KMS-11 (cell line): ENCODE measurements at regions not wholly inside any gene's neighbourhood (a gene's known extent, or its start where the extent isn't known, plus 50 kb on each side); places are given as distances from the start of the nearest gene placed in this dataset.

Source experiments
- H2AFZ ChIP-seq: fragments of 200-600 bp; sonication (generic); 2 replicates; pipeline ENCODE4 v1.6.1; 2016; ENCODE audit warnings: antibody characterized with exemption, mixed run types, low read depth
- H3K27ac ChIP-seq: fragments of 200-600 bp; sonication (generic); 2 replicates; pipeline ENCODE4 v1.6.1; 2016; ENCODE audit warnings: mild to moderate bottlenecking, mixed run types
- H3K27me3 ChIP-seq: fragments of 200-600 bp; sonication (generic); 2 replicates; pipeline ENCODE4 v1.6.1; 2017; ENCODE audit warnings: mild to moderate bottlenecking, low read depth, mixed run types, moderate library complexity; ENCODE audit not compliant: insufficient read depth
- H3K36me3 ChIP-seq: fragments of 200-600 bp; sonication (generic); 2 replicates; pipeline ENCODE4 v1.6.1; 2017; ENCODE audit warnings: mild to moderate bottlenecking, mixed run types; ENCODE audit not compliant: insufficient read depth
- H3K4me1 ChIP-seq: fragments of 200-600 bp; sonication (generic); 2 replicates; pipeline ENCODE4 v1.6.1; 2016; ENCODE audit warnings: mild to moderate bottlenecking, low read depth, mixed run types; ENCODE audit not compliant: poor library complexity, severe bottlenecking
- H3K4me2 ChIP-seq: fragments of 200-600 bp; sonication (generic); 2 replicates; pipeline ENCODE4 v1.7.0; 2016; ENCODE audit warnings: mild to moderate bottlenecking, mixed run types
- H3K4me3 ChIP-seq: fragments of 200-600 bp; sonication (generic); IDR thresholded peaks from 2 replicates; pipeline ENCODE4 v1.6.1; 2017; ENCODE audit warnings: low read depth, low read length, mixed read lengths; ENCODE audit not compliant: insufficient read depth
- H3K79me2 ChIP-seq: fragments of 200-600 bp; sonication (generic); 2 replicates; pipeline ENCODE4 v1.6.1; 2016; ENCODE audit warnings: low read depth, mixed run types; ENCODE audit not compliant: insufficient read depth
- H3K9ac ChIP-seq: fragments of 200-600 bp; sonication (generic); 2 replicates; pipeline ENCODE4 v1.6.1; 2016; ENCODE audit warnings: mild to moderate bottlenecking, mixed run types
- H4K20me1 ChIP-seq: fragments of 200-600 bp; sonication (generic); 2 replicates; pipeline ENCODE4 v1.6.1; 2016; ENCODE audit warnings: mild to moderate bottlenecking, mixed run types; ENCODE audit not compliant: insufficient read depth
- TF ChIP-seq, protein P1 (sequence below): fragments of 200-600 bp; sonication (generic); conservative IDR thresholded peaks from 2 replicates; pipeline ENCODE4 v1.6.1; 2017; ENCODE audit warnings: low read depth, mild to moderate bottlenecking, antibody characterized with exemption, low read length, moderate library complexity, mixed read lengths

DNA sequence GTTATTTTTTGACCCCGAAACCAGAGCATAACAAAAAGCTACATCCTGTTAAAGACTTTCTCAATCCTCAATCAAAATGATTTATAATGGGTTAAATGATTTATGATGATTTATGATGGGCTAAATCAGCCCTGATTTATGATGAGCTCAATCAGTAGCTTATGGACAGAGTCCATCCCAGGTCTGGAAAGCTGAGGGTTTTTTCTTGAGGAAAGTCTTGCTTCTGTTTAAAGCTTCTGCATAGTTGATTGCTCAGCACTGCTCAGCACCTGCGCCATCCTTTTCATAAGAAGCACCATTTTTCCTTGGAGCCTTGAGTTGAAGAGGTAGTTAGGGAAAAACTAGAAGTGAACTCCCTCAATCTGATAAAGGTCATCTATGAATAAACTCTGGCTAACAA lies 356.8 kb downstream of the CYRIA start:
- H3K4me3 ChIP-seq: no peak overlapping the region
- H3K9ac ChIP-seq: no peak overlapping the region
- H3K4me2 ChIP-seq: no peak overlapping the region
- H3K4me1 ChIP-seq: no peaks in the 10 kb centered on the region
- no peak overlapping the region for H2AFZ ChIP-seq
- no peaks in the 10 kb centered on the region for H4K20me1 ChIP-seq
- TF ChIP-seq, protein P1, sequence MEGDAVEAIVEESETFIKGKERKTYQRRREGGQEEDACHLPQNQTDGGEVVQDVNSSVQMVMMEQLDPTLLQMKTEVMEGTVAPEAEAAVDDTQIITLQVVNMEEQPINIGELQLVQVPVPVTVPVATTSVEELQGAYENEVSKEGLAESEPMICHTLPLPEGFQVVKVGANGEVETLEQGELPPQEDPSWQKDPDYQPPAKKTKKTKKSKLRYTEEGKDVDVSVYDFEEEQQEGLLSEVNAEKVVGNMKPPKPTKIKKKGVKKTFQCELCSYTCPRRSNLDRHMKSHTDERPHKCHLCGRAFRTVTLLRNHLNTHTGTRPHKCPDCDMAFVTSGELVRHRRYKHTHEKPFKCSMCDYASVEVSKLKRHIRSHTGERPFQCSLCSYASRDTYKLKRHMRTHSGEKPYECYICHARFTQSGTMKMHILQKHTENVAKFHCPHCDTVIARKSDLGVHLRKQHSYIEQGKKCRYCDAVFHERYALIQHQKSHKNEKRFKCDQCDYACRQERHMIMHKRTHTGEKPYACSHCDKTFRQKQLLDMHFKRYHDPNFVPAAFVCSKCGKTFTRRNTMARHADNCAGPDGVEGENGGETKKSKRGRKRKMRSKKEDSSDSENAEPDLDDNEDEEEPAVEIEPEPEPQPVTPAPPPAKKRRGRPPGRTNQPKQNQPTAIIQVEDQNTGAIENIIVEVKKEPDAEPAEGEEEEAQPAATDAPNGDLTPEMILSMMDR: no peak
- no peaks in the 10 kb centered on the region for H3K36me3 ChIP-seq
- H3K79me2 ChIP-seq: no peaks in the 10 kb centered on the region
- H3K27ac ChIP-seq: no peak overlapping the region
- no peaks in the 10 kb centered on the region for H3K27me3 ChIP-seq

- H3K9ac ChIP-seq: no peak overlapping the region
- H3K4me1 ChIP-seq: no peaks in the 10 kb centered on the region
- no peak overlapping the region for H3K27ac ChIP-seq
- no peak overlapping the region for H2AFZ ChIP-seq
- H3K4me2 ChIP-seq: no peak overlapping the region
- no peak overlapping the region for H3K4me3 ChIP-seq
- no peaks in the 10 kb centered on the region for H4K20me1 ChIP-seq
- no peaks in the 10 kb centered on the region for H3K36me3 ChIP-seq
- H3K27me3 ChIP-seq: no peaks in the 10 kb centered on the region
- no peaks in the 10 kb centered on the region for H3K79me2 ChIP-seq
- TF ChIP-seq, protein P1: no peak
Observed at GRCh38 chr2:16304876-16305590, 360.6 kb downstream of the CYRIA start.

DNA sequence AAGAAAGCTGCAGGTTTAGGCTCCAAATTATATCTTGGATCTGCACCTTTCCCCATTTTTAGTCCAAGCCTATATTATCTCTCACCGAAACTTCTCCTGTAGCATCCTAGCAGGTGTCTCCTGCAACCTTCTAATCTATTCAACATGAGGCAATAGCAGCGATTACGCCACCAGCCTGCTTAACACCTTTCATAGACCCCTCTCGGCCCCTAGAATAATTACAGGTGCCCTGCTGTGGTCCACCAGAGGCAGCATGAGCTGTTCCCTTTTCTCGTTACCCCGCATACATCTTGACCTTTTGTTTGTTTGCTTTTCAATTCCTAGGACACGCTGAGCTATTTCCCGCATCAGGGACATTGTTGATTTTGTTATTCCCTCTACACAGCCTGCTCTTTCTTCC lies 361.9 kb downstream of the CYRIA start:
- H3K4me3 ChIP-seq: no peak overlapping the region
- H3K9ac ChIP-seq: no peak overlapping the region
- H2AFZ ChIP-seq: no peak overlapping the region
- no peaks in the 10 kb centered on the region for H3K4me1 ChIP-seq
- H3K36me3 ChIP-seq: no peaks in the 10 kb centered on the region
- no peak overlapping the region for H3K27ac ChIP-seq
- H4K20me1 ChIP-seq: no peaks in the 10 kb centered on the region
- H3K4me2 ChIP-seq: no peak overlapping the region
- no peaks in the 10 kb centered on the region for H3K79me2 ChIP-seq
- no peaks in the 10 kb centered on the region for H3K27me3 ChIP-seq
- TF ChIP-seq, protein P1: no peak

GRCh38 chr2:16303273-16303577 lies 362.4 kb downstream of the CYRIA start:
- TF ChIP-seq, protein P1: no peak
- Histone ChIP-seq H3K79me2 (no peaks in the 10 kb centered on the region), H3K4me2 (no peak overlapping the region), H3K4me3 (no peak overlapping the region), H3K9ac (no peak overlapping the region), H3K27ac (no peak overlapping the region), H3K27me3 (no peaks in the 10 kb centered on the region), H3K36me3 (no peaks in the 10 kb centered on the region), H2AFZ (no peak overlapping the region), H4K20me1 (no peaks in the 10 kb centered on the region), H3K4me1 (no peaks in the 10 kb centered on the region)
